NCI-H69 (cell line): ENCODE measurements at regions not wholly inside any gene's neighbourhood (a gene's known extent, or its start where the extent isn't known, plus 50 kb on each side); places are given as distances from the start of the nearest gene placed in this dataset.

Experiments used
- DNase-seq: peaks from one replicate; lab custom pipeline; 2025; lab: John Stamatoyannopoulos, UW

GRCh38 chr4:11774346-11774745 is 345.7 kb upstream of the HS3ST1 start:
- DNase-seq = no peak

GRCh38 chr4:11773798-11774197 is 345.1 kb upstream of the HS3ST1 start:
- DNase-seq = no peak

- no peak for DNase-seq
These were observed 340.7 kb upstream of the HS3ST1 start for GRCh38 chr4:11769434-11769833.

- DNase-seq = no peak
These were observed 339.7 kb upstream of the HS3ST1 start for GRCh38 chr4:11768251-11768972.

- DNase-seq = peak; percentile 54
These were observed 337.3 kb upstream of the HS3ST1 start for GRCh38 chr4:11765849-11766453.

GRCh38 chr4:11748164-11748872 is 319.6 kb upstream of the HS3ST1 start:
- peak; percentile 94 for DNase-seq

- DNase-seq = peak; percentile 2
These were observed 318.0 kb upstream of the HS3ST1 start for GRCh38 chr4:11746734-11747133.

- no peak for DNase-seq
These were observed 315.3 kb upstream of the HS3ST1 start for GRCh38 chr4:11743976-11744375.

- DNase-seq = peak; percentile 13
These were observed 314.5 kb upstream of the HS3ST1 start for GRCh38 chr4:11743236-11743635.

- no peak for DNase-seq
These were observed 312.5 kb upstream of the HS3ST1 start for GRCh38 chr4:11741190-11741652.

GRCh38 chr4:11739992-11740391 is 311.3 kb upstream of the HS3ST1 start:
- DNase-seq = no peak

GRCh38 chr4:11736978-11737377 is 308.3 kb upstream of the HS3ST1 start:
- DNase-seq = no peak

- no peak for DNase-seq
These were observed 307.0 kb upstream of the HS3ST1 start for GRCh38 chr4:11735651-11736050.

- peak; percentile 85 for DNase-seq
These were observed 303.5 kb upstream of the HS3ST1 start for GRCh38 chr4:11732155-11732554.

GRCh38 chr4:11730545-11730944 is 301.9 kb upstream of the HS3ST1 start:
- DNase-seq = no peak

- no peak for DNase-seq
These were observed 300.9 kb upstream of the HS3ST1 start for GRCh38 chr4:11729548-11729947.

GRCh38 chr4:11727903-11728564 is 299.3 kb upstream of the HS3ST1 start:
- DNase-seq = no peak

- peak; percentile 29 for DNase-seq
These were observed 296.0 kb upstream of the HS3ST1 start for GRCh38 chr4:11724731-11725130.

GRCh38 chr4:11722223-11722622 is 293.5 kb upstream of the HS3ST1 start:
- DNase-seq = no peak

GRCh38 chr4:11720292-11720691 is 291.6 kb upstream of the HS3ST1 start:
- peak; percentile 53 for DNase-seq

- no peak for DNase-seq
These were observed 291.2 kb upstream of the HS3ST1 start for GRCh38 chr4:11719879-11720278.

GRCh38 chr4:11715753-11716521 is 287.2 kb upstream of the HS3ST1 start:
- DNase-seq = no peak
